ENCODE measurements at regions not wholly inside any gene's neighbourhood (a gene's known extent, or its start where the extent isn't known, plus 50 kb on each side); places are given as distances from the start of the nearest gene placed in this dataset.

- H3K4me3 ChIP-seq (ENCODE audit: low read length in 3 of 3), result no peak overlapping the region
- DNase-seq (peak in 1 of 5 donors; percentile 7), FAIRE-seq (no peak)
- no peaks in the 10 kb centered on the region for H3K4me1 ChIP-seq (ENCODE audit: control insufficient read depth in 2 of 3, insufficient read depth in 2 of 3, low read depth in 1 of 3, low read length in 3 of 3)
- no peak overlapping the region for H3K27ac ChIP-seq (ENCODE audit: low read depth in 2 of 2, low read length in 2 of 2)
- no peak for TF ChIP-seq CTCF (IDR thresholded peaks at IDR 0.05; ENCODE audit: borderline replicate concordance, extremely low read depth, insufficient read depth)
- no peaks in the 10 kb centered on the region for H3K27me3 ChIP-seq (ENCODE audit: control insufficient read depth, insufficient read depth, low read length)
- no peaks in the 10 kb centered on the region for H3K36me3 ChIP-seq (ENCODE audit: control insufficient read depth in 2 of 3, insufficient read depth in 3 of 3, low read length in 3 of 3)
- H3K9ac ChIP-seq (ENCODE audit: low read length in 3 of 3), result no peak overlapping the region
- intact Hi-C loops (cut with DNase I), result no loop called here
- H3K9me3 ChIP-seq (ENCODE audit: control insufficient read depth in 2 of 3, insufficient read depth in 1 of 3, low read length in 3 of 3), result peaks cover 0 to 3% (median 2%) of the 10 kb centered on the region in 3 donors
Observed at GRCh38 chr5:4130819-4131218, 535.2 kb downstream of the IRX1 start.

- H3K9me3 ChIP-seq (ENCODE audit: control insufficient read depth in 2 of 3, insufficient read depth in 1 of 3, low read length in 3 of 3), result no peaks in the 10 kb centered on the region
- intact Hi-C loops (cut with DNase I), result no loop called here
- H3K27me3 ChIP-seq (ENCODE audit: control insufficient read depth, insufficient read depth, low read length), result no peaks in the 10 kb centered on the region
- no peak for TF ChIP-seq CTCF (IDR thresholded peaks at IDR 0.05; ENCODE audit: borderline replicate concordance, extremely low read depth, insufficient read depth)
- no peak for FAIRE-seq
- no peaks in the 10 kb centered on the region for H3K4me1 ChIP-seq (ENCODE audit: control insufficient read depth in 2 of 3, insufficient read depth in 2 of 3, low read depth in 1 of 3, low read length in 3 of 3)
- H3K36me3 ChIP-seq (ENCODE audit: control insufficient read depth in 2 of 3, insufficient read depth in 3 of 3, low read length in 3 of 3), result no peaks in the 10 kb centered on the region
- no peak overlapping the region for H3K4me3 ChIP-seq (ENCODE audit: low read length in 3 of 3)
- no peak for DNase-seq
- H3K27ac ChIP-seq (ENCODE audit: low read depth in 2 of 2, low read length in 2 of 2), result no peak overlapping the region
- no peak overlapping the region for H3K9ac ChIP-seq (ENCODE audit: low read length in 3 of 3)
Observed at GRCh38 chr5:4137781-4138180, 542.1 kb downstream of the IRX1 start.

GRCh38 chr5:4142842-4143241 lies 547.2 kb downstream of the IRX1 start:
- H3K36me3 ChIP-seq (ENCODE audit: control insufficient read depth in 2 of 3, insufficient read depth in 3 of 3, low read length in 3 of 3), result no peaks in the 10 kb centered on the region
- DNase-seq, result no peak
- H3K27me3 ChIP-seq (ENCODE audit: control insufficient read depth, insufficient read depth, low read length), result no peaks in the 10 kb centered on the region
- no peaks in the 10 kb centered on the region for H3K9me3 ChIP-seq (ENCODE audit: control insufficient read depth in 2 of 3, insufficient read depth in 1 of 3, low read length in 3 of 3)
- no peak for TF ChIP-seq CTCF (IDR thresholded peaks at IDR 0.05; ENCODE audit: borderline replicate concordance, extremely low read depth, insufficient read depth)
- no peak overlapping the region for H3K4me3 ChIP-seq (ENCODE audit: low read length in 3 of 3)
- H3K27ac ChIP-seq (ENCODE audit: low read depth in 2 of 2, low read length in 2 of 2), result no peak overlapping the region
- no peak for FAIRE-seq
- intact Hi-C loops (cut with DNase I), result no loop called here
- no peak overlapping the region for H3K9ac ChIP-seq (ENCODE audit: low read length in 3 of 3)
- H3K4me1 ChIP-seq (ENCODE audit: control insufficient read depth in 2 of 3, insufficient read depth in 2 of 3, low read depth in 1 of 3, low read length in 3 of 3), result no peaks in the 10 kb centered on the region

- intact Hi-C loops (cut with DNase I), result no loop called here
- Histone ChIP-seq H3K9ac (ENCODE audit: low read length in 3 of 3) (no peak overlapping the region), H3K27ac (ENCODE audit: low read depth in 2 of 2, low read length in 2 of 2) (no peak overlapping the region), H3K36me3 (ENCODE audit: control insufficient read depth in 2 of 3, insufficient read depth in 3 of 3, low read length in 3 of 3) (no peaks in the 10 kb centered on the region), H3K9me3 (ENCODE audit: control insufficient read depth in 2 of 3, insufficient read depth in 1 of 3, low read length in 3 of 3) (no peaks in the 10 kb centered on the region), H3K4me3 (ENCODE audit: low read length in 3 of 3) (no peak overlapping the region), H3K4me1 (ENCODE audit: control insufficient read depth in 2 of 3, insufficient read depth in 2 of 3, low read depth in 1 of 3, low read length in 3 of 3) (no peaks in the 10 kb centered on the region), H3K27me3 (ENCODE audit: control insufficient read depth, insufficient read depth, low read length) (no peaks in the 10 kb centered on the region)
- DNase-seq (no peak), FAIRE-seq (no peak)
- TF ChIP-seq CTCF (IDR thresholded peaks at IDR 0.05; ENCODE audit: borderline replicate concordance, extremely low read depth, insufficient read depth), result no peak
Observed at GRCh38 chr5:4144411-4145007, 548.9 kb downstream of the IRX1 start.

Measured in kidney (tissue), 13 donors.